ENCODE measurements at regions not wholly inside any gene's neighbourhood (a gene's known extent, or its start where the extent isn't known, plus 50 kb on each side); places are given as distances from the start of the nearest gene placed in this dataset.

- no peak overlapping the region for H3K27ac ChIP-seq
- H3K36me3 ChIP-seq (replicated peaks in 1 of 2) = no peaks in the 10 kb centered on the region
- no peaks in the 10 kb centered on the region for H3K4me1 ChIP-seq (replicated peaks in 1 of 2)
- no peak for DNase-seq
- no peaks in the 10 kb centered on the region for H3K27me3 ChIP-seq
- H3K4me3 ChIP-seq = no peak overlapping the region
- TF ChIP-seq POLR2A (IDR thresholded peaks at IDR 0.05) (no peak), CTCF (IDR thresholded peaks at IDR 0.05) (no peak)
- intact Hi-C loops (cut with DNase I) = no loop called here
- 88 to 92% (median 91%) methylated on average over 9 to 11 of the region's 11 CpGs for WGBS, 4 donors
- no peaks in the 10 kb centered on the region for H3K9me3 ChIP-seq (replicated peaks in 1 of 3)
Observed at GRCh38 chr5:18119156-18119785, 485.0 kb downstream of the TAF11L14 start.

- Histone ChIP-seq H3K27me3 (no peaks in the 10 kb centered on the region), H3K36me3 (replicated peaks in 1 of 2) (no peaks in the 10 kb centered on the region), H3K9me3 (replicated peaks in 1 of 3) (no peaks in the 10 kb centered on the region), H3K4me3 (no peak overlapping the region), H3K27ac (no peak overlapping the region), H3K4me1 (replicated peaks in 1 of 2) (no peaks in the 10 kb centered on the region)
- intact Hi-C loops (cut with DNase I) = no loop called here
- TF ChIP-seq CTCF (IDR thresholded peaks at IDR 0.05) (no peak), POLR2A (IDR thresholded peaks at IDR 0.05) (no peak)
- no peak for DNase-seq
Observed at GRCh38 chr5:18141222-18141621, 507.0 kb downstream of the TAF11L14 start.

GRCh38 chr5:18142831-18143230 lies 508.6 kb downstream of the TAF11L14 start:
- WGBS, 4 donors = 41 to 59% (median 50%) methylated on average over 1 of the region's 1 CpG
- Histone ChIP-seq H3K27me3 (no peaks in the 10 kb centered on the region), H3K27ac (no peak overlapping the region), H3K4me3 (no peak overlapping the region), H3K9me3 (replicated peaks in 1 of 3) (no peaks in the 10 kb centered on the region), H3K4me1 (replicated peaks in 1 of 2) (no peaks in the 10 kb centered on the region), H3K36me3 (replicated peaks in 1 of 2) (no peaks in the 10 kb centered on the region)
- no peak for DNase-seq
- intact Hi-C loops (cut with DNase I) = no loop called here
- TF ChIP-seq CTCF (IDR thresholded peaks at IDR 0.05) = no peak
- TF ChIP-seq POLR2A (IDR thresholded peaks at IDR 0.05) = no peak

GRCh38 chr5:18152671-18153070 lies 518.4 kb downstream of the TAF11L14 start:
- 68 to 81% (median 72%) methylated on average over 2 of the region's 2 CpGs for WGBS, 4 donors
- no peaks in the 10 kb centered on the region for H3K27me3 ChIP-seq

More at GRCh38 chr5:18152671-18153070, 518.4 kb downstream of the TAF11L14 start:
- H3K4me3 ChIP-seq = no peak overlapping the region
- H3K4me1 ChIP-seq (replicated peaks in 1 of 2) = no peaks in the 10 kb centered on the region
- no peaks in the 10 kb centered on the region for H3K9me3 ChIP-seq (replicated peaks in 1 of 3)
- H3K27ac ChIP-seq = no peak overlapping the region
- intact Hi-C loops (cut with DNase I) = no loop called here
- no peak for TF ChIP-seq CTCF (IDR thresholded peaks at IDR 0.05)
- TF ChIP-seq POLR2A (IDR thresholded peaks at IDR 0.05) = no peak
- no peak for DNase-seq
- H3K36me3 ChIP-seq (replicated peaks in 1 of 2) = no peaks in the 10 kb centered on the region

Data from adrenal gland (tissue), 9 donors.